ENCODE measurements at regions not wholly inside any gene's neighbourhood (a gene's known extent, or its start where the extent isn't known, plus 50 kb on each side); places are given as distances from the start of the nearest gene placed in this dataset.

DNA sequence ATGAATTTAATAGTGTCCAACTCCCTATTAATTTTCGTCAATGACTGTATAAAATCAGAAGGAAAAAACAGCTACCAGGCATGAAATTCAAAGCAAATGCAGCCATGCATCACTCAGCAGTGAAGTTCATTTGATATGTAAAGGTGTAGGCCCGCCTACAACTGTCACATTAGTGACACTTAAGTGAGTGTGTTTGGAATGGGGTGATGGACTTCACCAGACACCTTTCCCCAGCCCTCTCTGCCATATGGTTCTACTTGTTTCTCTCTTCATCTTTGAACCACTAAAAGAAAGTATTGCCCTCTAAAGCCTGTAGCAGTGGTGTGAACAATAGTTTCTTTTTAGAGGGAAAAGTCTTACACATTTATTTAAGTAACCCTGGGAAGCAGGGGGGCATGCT lies 124.0 kb downstream of the SIPA1L2 start:
- no peaks in the 10 kb centered on the region for H3K27me3 Mint-ChIP-seq (ENCODE audit: insufficient read depth)
- peaks cover 46% of the 10 kb centered on the region for H3K4me1 Mint-ChIP-seq
- 83 to 92% methylated on average over 1 to 2 of the region's 2 CpGs for WGBS, 2 experiments (ENCODE audit: insufficient coverage in 1 of 2, insufficient read length in 1 of 2)

DNA sequence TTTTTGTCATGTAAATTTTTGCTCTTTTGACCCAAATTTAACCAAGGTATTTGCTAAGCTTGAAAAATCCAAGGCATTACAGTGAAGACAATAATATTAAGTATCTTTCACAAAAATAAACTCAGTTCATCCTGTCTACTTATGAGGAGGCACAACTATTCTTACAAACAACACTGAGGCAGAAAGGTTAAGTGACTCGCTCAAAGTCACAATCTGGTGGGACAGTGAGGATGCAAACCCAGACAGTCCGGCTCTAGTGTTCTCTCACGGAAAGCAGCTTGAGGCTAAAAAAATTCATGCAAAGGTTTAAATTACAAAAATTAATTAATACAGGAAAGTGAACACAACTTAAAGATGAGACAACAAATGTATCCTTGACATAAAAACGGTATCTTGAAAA lies 125.3 kb downstream of the SIPA1L2 start:
- H3K9ac ChIP-seq (ENCODE audit: extremely low read depth, low read length, poor library complexity, severe bottlenecking): no peak overlapping the region
- H3K4me1 ChIP-seq (ENCODE audit: control insufficient read depth, insufficient read depth, low read length): peaks cover 16% of the 10 kb centered on the region
- no peak overlapping the region for H3K27ac ChIP-seq (ENCODE audit: low read depth, low read length)
- H3K9me3 ChIP-seq (ENCODE audit: control insufficient read depth, low read length): no peaks in the 10 kb centered on the region
- H3K4me3 ChIP-seq (ENCODE audit: low read length): no peak overlapping the region
- no peaks in the 10 kb centered on the region for H3K27me3 ChIP-seq (ENCODE audit: control insufficient read depth, insufficient read depth, low read length, poor library complexity, severe bottlenecking)
- Mint-ChIP-seq H3K4me1 (peaks cover 40% of the 10 kb centered on the region), H3K27me3 (ENCODE audit: insufficient read depth) (no peaks in the 10 kb centered on the region), H3K9me3 (no peaks in the 10 kb centered on the region), H3K36me3 (ENCODE audit: low read depth) (peaks cover 3% of the 10 kb centered on the region), H3K27ac (no peak overlapping the region), H3K4me3 (no peak overlapping the region)
- TF ChIP-seq, protein P1, sequence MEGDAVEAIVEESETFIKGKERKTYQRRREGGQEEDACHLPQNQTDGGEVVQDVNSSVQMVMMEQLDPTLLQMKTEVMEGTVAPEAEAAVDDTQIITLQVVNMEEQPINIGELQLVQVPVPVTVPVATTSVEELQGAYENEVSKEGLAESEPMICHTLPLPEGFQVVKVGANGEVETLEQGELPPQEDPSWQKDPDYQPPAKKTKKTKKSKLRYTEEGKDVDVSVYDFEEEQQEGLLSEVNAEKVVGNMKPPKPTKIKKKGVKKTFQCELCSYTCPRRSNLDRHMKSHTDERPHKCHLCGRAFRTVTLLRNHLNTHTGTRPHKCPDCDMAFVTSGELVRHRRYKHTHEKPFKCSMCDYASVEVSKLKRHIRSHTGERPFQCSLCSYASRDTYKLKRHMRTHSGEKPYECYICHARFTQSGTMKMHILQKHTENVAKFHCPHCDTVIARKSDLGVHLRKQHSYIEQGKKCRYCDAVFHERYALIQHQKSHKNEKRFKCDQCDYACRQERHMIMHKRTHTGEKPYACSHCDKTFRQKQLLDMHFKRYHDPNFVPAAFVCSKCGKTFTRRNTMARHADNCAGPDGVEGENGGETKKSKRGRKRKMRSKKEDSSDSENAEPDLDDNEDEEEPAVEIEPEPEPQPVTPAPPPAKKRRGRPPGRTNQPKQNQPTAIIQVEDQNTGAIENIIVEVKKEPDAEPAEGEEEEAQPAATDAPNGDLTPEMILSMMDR (conservative IDR thresholded peaks at IDR 0.05): no peak
- WGBS, 2 experiments (ENCODE audit: insufficient coverage in 1 of 2, insufficient read length in 1 of 2): 95 to 100% methylated on average over 1 to 4 of the region's 4 CpGs
- DNase-seq: no peak
- peaks cover 9% of the 10 kb centered on the region for H3K36me3 ChIP-seq (ENCODE audit: control insufficient read depth, insufficient read depth, low read length)

More for the DNA sequence above, 124.0 kb downstream of the SIPA1L2 start:
- Histone ChIP-seq H3K4me1 (ENCODE audit: control insufficient read depth, insufficient read depth, low read length) (peaks cover 16% of the 10 kb centered on the region), H3K9me3 (ENCODE audit: control insufficient read depth, low read length) (no peaks in the 10 kb centered on the region), H3K36me3 (ENCODE audit: control insufficient read depth, insufficient read depth, low read length) (peaks cover 6% of the 10 kb centered on the region), H3K27ac (ENCODE audit: low read depth, low read length) (no peak overlapping the region), H3K27me3 (ENCODE audit: control insufficient read depth, insufficient read depth, low read length, poor library complexity, severe bottlenecking) (no peaks in the 10 kb centered on the region), H3K4me3 (ENCODE audit: low read length) (no peak overlapping the region), H3K9ac (ENCODE audit: extremely low read depth, low read length, poor library complexity, severe bottlenecking) (no peak overlapping the region)
- H3K27ac Mint-ChIP-seq: no peak overlapping the region
- TF ChIP-seq, protein P1 (conservative IDR thresholded peaks at IDR 0.05): no peak
- peaks cover 3% of the 10 kb centered on the region for H3K36me3 Mint-ChIP-seq (ENCODE audit: low read depth)
- no peak overlapping the region for H3K4me3 Mint-ChIP-seq
- no peaks in the 10 kb centered on the region for H3K9me3 Mint-ChIP-seq
- DNase-seq: no peak

DNA sequence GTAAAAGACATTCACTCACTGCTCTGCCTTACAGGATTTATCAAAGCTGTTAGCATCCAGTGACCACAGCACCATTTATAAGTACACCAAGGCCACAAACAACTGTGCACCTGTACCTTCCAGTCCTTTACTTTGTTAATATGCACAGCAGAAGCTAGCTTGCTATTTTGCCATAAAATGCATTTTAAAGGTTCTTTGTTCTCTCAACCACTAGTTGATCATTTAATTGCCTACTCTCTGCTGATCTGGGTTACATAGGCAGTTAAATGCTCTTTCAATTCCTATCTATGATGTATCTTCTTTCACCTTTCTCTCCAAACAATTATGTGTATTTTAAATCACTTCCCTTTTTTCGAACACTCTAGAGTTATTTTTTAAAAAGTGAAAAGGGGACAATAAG lies 126.4 kb downstream of the SIPA1L2 start:
- Mint-ChIP-seq H3K4me3 (no peak overlapping the region), H3K27me3 (ENCODE audit: insufficient read depth) (no peaks in the 10 kb centered on the region), H3K27ac (no peak overlapping the region), H3K4me1 (peaks cover 44% of the 10 kb centered on the region), H3K36me3 (ENCODE audit: low read depth) (peaks cover 3% of the 10 kb centered on the region), H3K9me3 (no peaks in the 10 kb centered on the region)
- Histone ChIP-seq H3K4me1 (ENCODE audit: control insufficient read depth, insufficient read depth, low read length) (peaks cover 23% of the 10 kb centered on the region), H3K9me3 (ENCODE audit: control insufficient read depth, low read length) (no peaks in the 10 kb centered on the region), H3K9ac (ENCODE audit: extremely low read depth, low read length, poor library complexity, severe bottlenecking) (no peak overlapping the region), H3K4me3 (ENCODE audit: low read length) (no peak overlapping the region), H3K27ac (ENCODE audit: low read depth, low read length) (no peak overlapping the region), H3K27me3 (ENCODE audit: control insufficient read depth, insufficient read depth, low read length, poor library complexity, severe bottlenecking) (no peaks in the 10 kb centered on the region), H3K36me3 (ENCODE audit: control insufficient read depth, insufficient read depth, low read length) (peaks cover 9% of the 10 kb centered on the region)
- TF ChIP-seq, protein P1 (conservative IDR thresholded peaks at IDR 0.05): no peak
- 100% methylated on average over 1 of the region's 1 CpG; no CpG with 5 or more reads in 1 of the 2 experiments for WGBS, 2 experiments (ENCODE audit: insufficient coverage in 1 of 2, insufficient read length in 1 of 2)
- DNase-seq: no peak

Measured in endodermal cell (in vitro differentiated cells).